Peyer's patch (tissue), 4 donors: ENCODE measurements at regions not wholly inside any gene's neighbourhood (a gene's known extent, or its start where the extent isn't known, plus 50 kb on each side); places are given as distances from the start of the nearest gene placed in this dataset.

Experiments
- CTCF ChIP-seq, 6 experiments: fragments of 450-650 bp in 4 of 6; fragments of 200-600 bp in 2 of 6; sonication (generic) in 1 of 6; IDR thresholded peaks; one replicate each; pipeline ENCODE4 v1.5.1; 2017 to 2019; ENCODE audit warnings: antibody characterized with exemption in 6 of 6, mild to moderate bottlenecking in 3 of 6, moderate library complexity in 1 of 6
- POLR2A ChIP-seq, 2 donors: fragments of 450-650 bp; IDR thresholded peaks; one replicate each; pipeline ENCODE4 v1.5.1; 2017; ENCODE audit warnings: antibody characterized with exemption in 2 of 2, mild to moderate bottlenecking in 2 of 2, moderate library complexity in 2 of 2

GRCh38 chr10:4370376-4370775 is 455.6 kb upstream of the AKR1E2 start:
- TF ChIP-seq CTCF (IDR thresholded peaks at IDR 0.05) (no peak), POLR2A (IDR thresholded peaks at IDR 0.05) (no peak)
